Activated T-cell treated with anti-CD3 and anti-CD28 coated beads, Interleukin-2, amount 50 U/mL, for 4 hours (primary cell): ENCODE measurements at regions not wholly inside any gene's neighbourhood (a gene's known extent, or its start where the extent isn't known, plus 50 kb on each side); places are given as distances from the start of the nearest gene placed in this dataset.

Source experiments
- ATAC-seq, 2 donors: fragments of 200-7000 bp; cut with Tn5 transposase; one replicate each; pipeline ENCODE4 v1.10.0; 2021
- DNase-seq: peaks from one replicate; pipeline ENCODE4 v3.0.0-alpha.2; 2020
- H3K27me3 Mint-ChIP-seq: one replicate; pipeline ENCODE4 v1.8.0; 2021; ENCODE audit warnings: low read depth, mixed read lengths
- H3K36me3 Mint-ChIP-seq: one replicate; pipeline ENCODE4 v1.8.0; 2022; ENCODE audit warnings: mixed read lengths; ENCODE audit not compliant: insufficient read depth
- H3K4me1 Mint-ChIP-seq: one replicate; pipeline ENCODE4 v1.8.0; 2021; ENCODE audit warnings: low read depth, mixed read lengths
- H3K4me3 Mint-ChIP-seq: one replicate; pipeline ENCODE4 v1.8.0; 2021; ENCODE audit warnings: mild to moderate bottlenecking, moderate library complexity, mixed read lengths
- H3K9me3 Mint-ChIP-seq: one replicate; pipeline ENCODE4 v1.8.0; 2021; ENCODE audit warnings: mixed read lengths

DNA sequence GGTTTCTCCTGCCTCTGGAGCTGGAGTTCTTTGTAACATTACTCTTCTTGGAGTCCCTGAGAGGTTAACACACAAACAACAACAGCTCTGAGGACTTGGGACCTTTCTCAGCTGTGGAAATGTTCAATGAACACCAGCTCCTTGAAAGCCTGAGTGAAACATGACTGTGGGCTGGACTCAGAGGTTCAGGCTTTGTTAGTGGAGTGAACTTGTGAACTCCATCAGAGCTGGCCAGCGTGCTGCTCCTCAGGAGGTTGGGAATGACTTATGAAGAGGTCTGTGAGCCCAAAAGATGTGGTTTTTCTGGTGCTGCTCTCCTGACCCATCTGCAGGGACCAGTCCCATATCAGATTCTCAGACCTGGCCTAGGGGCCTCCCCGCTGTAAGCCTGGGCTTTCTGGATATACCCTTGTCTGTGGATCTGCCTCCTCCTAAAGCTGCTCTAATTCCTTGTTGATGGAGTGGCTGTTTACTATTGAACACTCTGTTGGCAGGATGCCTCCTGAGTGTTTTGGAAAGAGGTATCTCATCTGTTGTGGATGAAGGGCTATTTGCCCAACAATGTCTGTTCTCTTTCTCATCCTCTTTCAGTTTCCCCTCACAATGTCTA lies 170.0 kb upstream of the GDNF start:
- DNase-seq (no peak), ATAC-seq (no peak)
- no peaks in the 10 kb centered on the region for H3K9me3 Mint-ChIP-seq
- H3K4me1 Mint-ChIP-seq, result no peaks in the 10 kb centered on the region
- no peaks in the 10 kb centered on the region for H3K36me3 Mint-ChIP-seq
- H3K4me3 Mint-ChIP-seq, result no peak overlapping the region
- no peaks in the 10 kb centered on the region for H3K27me3 Mint-ChIP-seq

DNA sequence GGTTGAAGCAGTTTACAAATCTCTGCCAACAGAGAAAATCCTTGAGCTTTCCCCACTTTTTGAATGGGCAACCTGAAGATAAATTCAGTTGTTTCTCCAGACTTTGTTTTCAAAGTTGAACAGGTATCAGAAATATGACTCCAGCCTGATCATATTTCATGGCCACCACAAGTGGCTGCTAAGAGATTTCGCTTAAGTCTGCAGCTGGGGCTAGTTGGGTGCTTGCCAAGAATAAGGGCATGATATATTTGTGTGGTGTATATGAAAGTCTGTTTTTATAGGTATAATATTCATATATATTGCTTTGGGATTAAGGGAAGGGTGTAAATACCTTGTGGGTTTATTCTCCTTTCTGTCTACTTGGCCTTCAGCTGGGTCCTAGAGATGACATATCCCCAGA lies 168.4 kb upstream of the GDNF start:
- Mint-ChIP-seq H3K9me3 (no peaks in the 10 kb centered on the region), H3K36me3 (no peaks in the 10 kb centered on the region), H3K27me3 (no peaks in the 10 kb centered on the region), H3K4me3 (no peak overlapping the region), H3K4me1 (no peaks in the 10 kb centered on the region)
- DNase-seq (no peak), ATAC-seq (no peak)

DNA sequence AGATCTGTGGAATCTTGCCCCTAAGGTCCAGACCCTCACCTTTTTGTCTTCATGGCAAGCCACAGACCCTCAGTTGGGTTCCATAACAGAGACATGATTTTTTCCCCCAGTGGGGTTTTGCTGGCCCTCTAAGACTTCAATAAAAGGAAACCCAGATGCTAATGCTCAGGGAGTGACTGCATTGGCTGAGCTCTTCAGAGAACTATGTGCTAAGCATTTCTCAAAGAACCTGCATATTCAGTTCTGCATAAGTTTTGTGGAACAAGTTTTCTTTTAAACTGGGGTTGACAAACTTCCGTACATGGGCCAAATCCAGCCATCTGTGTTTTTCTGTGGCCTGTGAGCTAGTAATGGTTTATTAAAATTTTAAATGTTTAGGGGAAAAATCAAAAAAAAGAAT lies 159.8 kb upstream of the GDNF start:
- ATAC-seq (no peak), DNase-seq (no peak)
- no peak overlapping the region for H3K4me3 Mint-ChIP-seq
- H3K36me3 Mint-ChIP-seq, result no peaks in the 10 kb centered on the region
- H3K4me1 Mint-ChIP-seq, result no peaks in the 10 kb centered on the region
- H3K27me3 Mint-ChIP-seq, result no peaks in the 10 kb centered on the region
- H3K9me3 Mint-ChIP-seq, result peaks cover 5% of the 10 kb centered on the region

DNA sequence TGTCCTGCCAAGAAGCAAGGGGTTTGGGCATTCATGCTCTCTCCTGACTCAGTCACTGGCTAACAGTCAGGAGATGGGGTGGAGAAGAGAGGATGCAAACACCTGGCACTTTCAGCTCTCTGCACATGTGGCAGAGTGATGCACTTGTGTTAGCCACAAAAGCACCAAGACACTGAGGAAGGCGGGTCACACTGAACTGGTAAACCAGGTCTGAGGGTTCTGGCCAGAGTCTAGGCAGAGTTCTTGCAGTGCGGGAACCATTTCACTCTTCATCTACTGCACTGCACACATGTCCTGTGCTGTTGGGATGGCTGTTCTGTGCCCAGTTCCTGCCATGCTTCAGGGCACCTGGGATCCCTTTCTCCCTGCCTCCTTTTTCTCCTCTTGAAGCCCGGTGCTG lies 157.1 kb upstream of the GDNF start:
- no peak for DNase-seq
- Mint-ChIP-seq H3K4me3 (no peak overlapping the region), H3K27me3 (no peaks in the 10 kb centered on the region), H3K4me1 (no peaks in the 10 kb centered on the region), H3K9me3 (peaks cover 6% of the 10 kb centered on the region), H3K36me3 (no peaks in the 10 kb centered on the region)
- ATAC-seq, result no peak

DNA sequence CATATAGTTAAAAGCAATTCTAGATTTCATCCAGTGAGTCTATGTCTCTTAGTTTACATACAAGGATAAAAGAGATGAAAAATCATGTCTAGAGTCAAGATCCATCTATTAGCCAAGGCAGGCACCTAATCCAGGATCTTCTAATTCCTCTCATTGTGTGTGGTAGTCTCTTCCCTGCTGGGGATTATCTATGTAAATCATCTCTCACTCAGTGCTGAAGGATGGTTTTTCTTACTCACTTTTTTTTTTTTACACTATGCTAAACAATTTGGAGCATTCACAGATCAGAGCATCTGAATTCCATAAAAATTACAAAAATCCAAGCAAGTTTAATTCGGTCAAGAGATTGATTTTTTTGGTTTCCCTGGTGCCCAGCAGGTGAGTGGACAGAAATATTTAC lies 154.9 kb upstream of the GDNF start:
- peaks cover 6% of the 10 kb centered on the region for H3K9me3 Mint-ChIP-seq
- no peaks in the 10 kb centered on the region for H3K36me3 Mint-ChIP-seq
- H3K27me3 Mint-ChIP-seq, result no peaks in the 10 kb centered on the region
- H3K4me3 Mint-ChIP-seq, result no peak overlapping the region
- no peaks in the 10 kb centered on the region for H3K4me1 Mint-ChIP-seq
- no peak for DNase-seq
- ATAC-seq, result no peak

DNA sequence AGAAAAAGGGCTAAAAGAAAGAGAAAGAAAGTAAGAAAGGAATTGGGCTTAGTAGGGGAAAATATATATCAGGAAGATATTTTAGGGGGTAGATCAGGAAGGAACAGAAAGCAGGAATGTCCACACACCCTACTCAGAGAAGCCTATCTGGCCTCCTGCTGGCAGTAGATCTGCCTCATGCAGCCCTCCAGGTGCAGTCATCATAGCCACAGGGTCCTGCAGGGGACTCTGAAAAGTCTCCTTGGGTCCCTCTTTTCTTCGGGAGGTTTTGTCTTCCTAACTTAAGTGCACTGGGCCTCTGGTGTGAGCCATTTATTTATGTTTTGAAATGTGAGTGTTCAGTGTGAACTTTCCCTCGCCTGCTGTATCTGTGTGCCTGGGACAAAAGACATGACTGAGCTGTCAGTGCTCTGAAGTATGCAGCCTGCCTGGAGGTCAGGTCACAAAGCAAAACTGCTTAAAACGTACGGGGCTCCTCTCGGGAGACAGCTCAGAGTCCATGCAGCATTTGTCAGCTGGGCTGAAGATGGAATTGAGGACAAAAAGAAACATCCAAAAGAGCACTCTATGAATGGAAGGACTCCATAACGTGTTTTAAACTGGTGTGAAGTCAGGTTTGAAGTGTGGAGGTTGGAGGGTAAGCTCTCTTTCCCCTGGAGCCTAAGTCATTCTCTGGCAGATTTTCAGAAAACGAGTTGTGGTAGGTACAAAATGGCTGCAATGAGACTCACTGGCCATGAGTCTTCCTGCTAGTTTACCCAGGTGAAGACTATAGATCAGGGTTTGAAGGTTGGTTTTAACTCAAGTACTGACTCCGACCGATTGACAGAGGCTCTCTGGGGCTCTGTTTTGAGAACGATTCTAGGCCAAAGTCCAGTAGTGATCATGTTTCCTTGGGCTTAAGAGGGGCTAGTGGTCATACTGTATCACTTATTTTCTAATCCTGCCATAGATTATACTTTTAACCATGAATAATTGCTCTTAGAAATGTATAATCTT lies 151.8 kb upstream of the GDNF start:
- DNase-seq (no peak), ATAC-seq (no peak)
- Mint-ChIP-seq H3K36me3 (no peaks in the 10 kb centered on the region), H3K4me1 (no peaks in the 10 kb centered on the region), H3K9me3 (peaks cover 2% of the 10 kb centered on the region), H3K4me3 (no peak overlapping the region), H3K27me3 (no peaks in the 10 kb centered on the region)

DNA sequence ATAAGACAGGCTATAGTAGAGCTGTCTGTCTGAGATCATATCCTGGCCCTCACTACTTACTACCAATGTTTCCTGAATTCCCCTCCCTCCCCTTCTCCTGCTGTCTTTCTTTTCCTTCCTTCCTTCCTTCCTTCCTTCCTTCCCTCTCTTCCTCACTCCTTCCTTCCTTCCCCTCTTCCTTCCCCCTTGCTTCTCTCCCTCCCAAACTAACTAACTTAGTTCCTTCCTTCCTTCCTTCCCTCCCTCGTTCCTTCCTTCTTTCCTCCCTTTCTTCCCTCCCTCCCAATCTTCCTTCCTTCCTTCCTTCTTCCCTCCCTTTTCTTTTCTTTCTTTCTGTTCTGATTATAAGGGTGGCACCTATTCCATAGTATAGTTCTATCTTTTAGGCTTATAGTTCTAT lies 150.0 kb upstream of the GDNF start:
- no peak overlapping the region for H3K4me3 Mint-ChIP-seq
- no peak for DNase-seq
- H3K9me3 Mint-ChIP-seq, result peaks cover 2% of the 10 kb centered on the region
- H3K27me3 Mint-ChIP-seq, result no peaks in the 10 kb centered on the region
- no peaks in the 10 kb centered on the region for H3K36me3 Mint-ChIP-seq
- H3K4me1 Mint-ChIP-seq, result no peaks in the 10 kb centered on the region
- ATAC-seq, result no peak

DNA sequence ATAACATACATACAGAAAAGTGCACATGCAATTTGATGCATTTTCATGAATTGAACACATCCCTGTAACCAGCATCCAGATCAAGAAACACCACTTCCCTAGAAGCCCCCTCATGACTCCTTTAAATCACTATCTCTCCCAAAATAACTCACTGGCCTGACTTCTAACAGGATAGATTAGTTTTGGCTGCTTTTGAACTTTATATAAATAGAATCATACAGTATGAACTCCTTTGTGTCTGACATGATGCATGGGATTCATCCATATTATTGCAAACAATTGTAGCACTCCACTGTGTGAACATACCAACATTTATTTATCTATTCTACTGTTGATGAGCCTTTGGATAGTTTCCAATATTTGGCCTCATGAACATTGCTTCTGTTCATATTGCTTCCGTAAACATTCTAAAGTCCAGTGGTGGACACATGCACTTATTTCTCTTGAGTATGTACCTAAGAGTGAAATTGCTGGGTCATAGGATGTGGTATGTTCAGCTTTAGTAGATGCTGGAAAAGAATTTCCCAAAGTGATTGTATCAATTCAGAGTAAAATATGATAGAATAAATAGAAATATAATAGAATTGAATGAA lies 148.7 kb upstream of the GDNF start:
- no peaks in the 10 kb centered on the region for H3K27me3 Mint-ChIP-seq
- H3K4me1 Mint-ChIP-seq, result no peaks in the 10 kb centered on the region
- DNase-seq (no peak), ATAC-seq (no peak)
- no peaks in the 10 kb centered on the region for H3K36me3 Mint-ChIP-seq
- H3K9me3 Mint-ChIP-seq, result no peaks in the 10 kb centered on the region
- H3K4me3 Mint-ChIP-seq, result no peak overlapping the region

DNA sequence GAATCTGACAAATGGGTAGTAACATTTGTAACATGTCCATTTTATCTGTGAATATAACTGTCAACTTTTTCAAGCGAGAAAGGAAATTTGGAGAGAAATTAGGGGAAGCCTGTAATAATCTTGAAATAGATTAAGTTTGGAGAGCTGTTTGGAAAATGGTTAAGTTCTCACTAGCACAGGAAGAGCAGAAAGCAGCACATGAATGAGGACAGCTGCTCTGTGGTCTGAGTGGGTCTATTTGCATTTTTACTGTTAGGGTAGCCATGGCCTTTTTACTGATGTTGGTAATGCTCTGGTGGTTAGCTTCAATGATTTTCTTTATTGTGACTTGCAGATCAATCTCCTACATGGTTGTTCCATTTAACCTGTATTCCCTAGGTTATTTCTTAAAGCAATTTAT lies 144.5 kb upstream of the GDNF start:
- Mint-ChIP-seq H3K36me3 (no peaks in the 10 kb centered on the region), H3K4me1 (no peaks in the 10 kb centered on the region), H3K4me3 (no peak overlapping the region), H3K27me3 (no peaks in the 10 kb centered on the region), H3K9me3 (no peaks in the 10 kb centered on the region)
- DNase-seq (no peak), ATAC-seq (no peak)

DNA sequence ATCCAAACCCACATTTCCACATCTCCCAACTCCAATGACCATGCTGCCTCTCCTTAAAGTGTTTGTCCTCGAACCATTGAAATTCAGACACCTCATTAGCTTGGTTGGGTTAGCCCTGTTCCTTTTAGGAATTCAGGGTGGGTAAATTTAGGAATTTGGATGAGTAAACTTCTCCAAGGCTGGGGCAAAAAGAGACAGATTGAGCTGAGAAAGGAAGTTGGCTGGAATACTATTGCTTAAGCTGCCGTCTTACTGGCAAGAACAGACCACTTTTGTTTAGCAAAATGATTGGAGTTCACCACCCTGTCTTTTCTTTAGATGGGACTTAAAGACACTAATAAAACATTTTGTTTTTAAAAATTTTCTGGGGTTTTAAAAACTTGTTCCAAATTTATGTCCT lies 143.6 kb upstream of the GDNF start:
- no peak overlapping the region for H3K4me3 Mint-ChIP-seq
- no peaks in the 10 kb centered on the region for H3K9me3 Mint-ChIP-seq
- no peaks in the 10 kb centered on the region for H3K4me1 Mint-ChIP-seq
- ATAC-seq, result no peak
- H3K27me3 Mint-ChIP-seq, result no peaks in the 10 kb centered on the region
- H3K36me3 Mint-ChIP-seq, result no peaks in the 10 kb centered on the region
- DNase-seq, result no peak

- H3K9me3 Mint-ChIP-seq, result peaks cover 4% of the 10 kb centered on the region
- no peaks in the 10 kb centered on the region for H3K27me3 Mint-ChIP-seq
- H3K4me1 Mint-ChIP-seq, result no peaks in the 10 kb centered on the region
- ATAC-seq (no peak), DNase-seq (no peak)
- H3K36me3 Mint-ChIP-seq, result no peaks in the 10 kb centered on the region
- no peak overlapping the region for H3K4me3 Mint-ChIP-seq
Measured at GRCh38 chr5:37979559-37979958, 139.7 kb upstream of the GDNF start.

DNA sequence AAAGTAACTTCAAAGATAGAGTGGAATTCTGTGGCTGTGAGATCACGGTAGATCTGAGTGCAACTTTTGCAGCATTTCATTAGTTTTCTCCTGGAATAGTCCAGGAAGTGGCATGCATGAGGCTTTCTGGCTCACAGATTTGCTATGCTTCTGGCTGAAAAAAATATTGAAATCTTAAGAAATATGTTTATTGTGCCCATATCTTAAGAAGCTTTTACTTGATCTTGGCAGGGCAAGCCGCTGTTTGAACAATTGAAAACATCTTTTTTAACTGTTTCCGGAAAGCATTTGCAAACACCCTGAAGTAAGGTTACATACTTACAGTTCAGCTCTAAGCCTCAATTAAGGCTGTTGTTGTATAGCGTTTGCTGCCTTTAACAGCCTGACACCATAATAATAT lies 135.7 kb upstream of the GDNF start:
- no peak for ATAC-seq

DNA sequence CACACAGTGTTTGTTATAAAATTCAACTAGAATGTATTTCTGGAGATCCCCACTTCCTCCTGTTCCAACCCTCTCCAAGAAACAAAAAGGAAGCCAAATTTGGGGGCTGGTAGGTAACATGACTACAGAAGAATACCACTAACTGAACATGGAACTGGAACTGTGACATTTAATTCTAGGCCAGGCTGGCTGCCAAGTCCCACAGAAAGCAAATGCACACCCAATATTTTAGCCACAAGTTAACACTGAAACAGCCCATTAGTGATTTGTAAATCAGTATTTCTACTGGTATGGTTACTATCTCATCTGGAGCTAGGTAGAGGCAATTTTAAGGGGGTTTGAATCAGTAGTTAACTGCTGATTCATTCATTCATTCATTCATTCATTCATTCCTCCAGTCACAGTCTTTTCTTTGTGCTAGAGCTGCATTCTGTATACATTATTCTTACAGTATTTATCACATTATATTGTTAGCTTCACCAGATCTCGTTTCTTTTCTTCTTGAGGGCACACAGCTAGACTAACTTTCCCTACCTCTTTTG lies 131.7 kb upstream of the GDNF start:
- no peaks in the 10 kb centered on the region for H3K36me3 Mint-ChIP-seq
- no peak overlapping the region for H3K4me3 Mint-ChIP-seq
- no peak for DNase-seq
- H3K9me3 Mint-ChIP-seq, result peaks cover 1% of the 10 kb centered on the region
- H3K27me3 Mint-ChIP-seq, result no peaks in the 10 kb centered on the region
- ATAC-seq, result no peak
- no peaks in the 10 kb centered on the region for H3K4me1 Mint-ChIP-seq

More for the DNA sequence above, 135.7 kb upstream of the GDNF start:
- no peaks in the 10 kb centered on the region for H3K27me3 Mint-ChIP-seq
- H3K4me3 Mint-ChIP-seq, result no peak overlapping the region
- H3K36me3 Mint-ChIP-seq, result no peaks in the 10 kb centered on the region
- no peak for DNase-seq
- H3K4me1 Mint-ChIP-seq, result no peaks in the 10 kb centered on the region
- peaks cover 4% of the 10 kb centered on the region for H3K9me3 Mint-ChIP-seq

- H3K4me3 Mint-ChIP-seq, result no peak overlapping the region
- H3K36me3 Mint-ChIP-seq, result no peaks in the 10 kb centered on the region
- no peaks in the 10 kb centered on the region for H3K9me3 Mint-ChIP-seq
- DNase-seq, result no peak
- H3K27me3 Mint-ChIP-seq, result no peaks in the 10 kb centered on the region
- ATAC-seq, result no peak
- no peaks in the 10 kb centered on the region for H3K4me1 Mint-ChIP-seq
Measured at GRCh38 chr5:37966871-37967270, 127.0 kb upstream of the GDNF start.

DNA sequence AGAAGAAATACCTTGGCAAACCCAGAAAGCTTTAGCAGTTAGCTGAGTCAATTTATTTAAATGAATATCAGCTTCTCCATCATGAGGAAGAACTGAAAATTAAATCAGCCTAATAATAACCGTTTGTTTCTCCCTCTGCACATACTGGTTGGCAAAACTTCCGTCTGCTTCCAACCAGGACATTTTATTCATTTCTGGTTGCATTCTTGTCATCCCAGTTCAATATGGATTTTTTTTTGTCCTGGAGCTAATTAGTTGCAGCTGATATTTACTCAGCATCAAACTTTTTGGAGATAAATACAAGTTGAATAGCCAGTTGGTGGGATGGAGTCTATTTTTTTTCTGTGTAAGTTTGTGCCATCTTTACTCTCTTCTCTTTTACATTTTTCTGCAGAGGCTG lies 126.5 kb upstream of the GDNF start:
- no peaks in the 10 kb centered on the region for H3K36me3 Mint-ChIP-seq
- H3K4me3 Mint-ChIP-seq, result no peak overlapping the region
- no peak for ATAC-seq

More for the DNA sequence above, 126.5 kb upstream of the GDNF start:
- Mint-ChIP-seq H3K9me3 (no peaks in the 10 kb centered on the region), H3K27me3 (no peaks in the 10 kb centered on the region), H3K4me1 (no peaks in the 10 kb centered on the region)
- no peak for DNase-seq
